ENCODE measurements at regions not wholly inside any gene's neighbourhood (a gene's known extent, or its start where the extent isn't known, plus 50 kb on each side); places are given as distances from the start of the nearest gene placed in this dataset.

DNA sequence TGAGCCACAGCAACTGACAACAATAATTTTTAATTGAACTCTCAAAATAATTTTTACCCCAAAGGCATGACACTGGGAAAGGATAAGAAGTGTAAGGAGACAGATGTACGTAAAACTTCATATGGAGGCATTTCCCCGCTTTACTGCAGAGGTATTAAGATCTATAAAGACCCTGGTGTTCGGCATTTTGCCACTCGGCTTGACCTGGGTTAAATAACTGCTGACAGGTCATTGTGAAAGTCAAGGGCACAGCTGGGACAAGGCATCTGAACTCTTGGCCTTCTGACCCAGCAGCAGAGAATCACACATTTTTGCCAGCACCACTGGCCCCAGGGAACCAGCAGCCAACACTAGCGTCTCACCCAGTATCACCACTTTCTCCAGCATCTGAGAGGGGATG is 372.1 kb downstream of the SOX9 start:
- TF ChIP-seq POLR2A (IDR thresholded peaks at IDR 0.05): no peak
- TF ChIP-seq, protein P1, sequence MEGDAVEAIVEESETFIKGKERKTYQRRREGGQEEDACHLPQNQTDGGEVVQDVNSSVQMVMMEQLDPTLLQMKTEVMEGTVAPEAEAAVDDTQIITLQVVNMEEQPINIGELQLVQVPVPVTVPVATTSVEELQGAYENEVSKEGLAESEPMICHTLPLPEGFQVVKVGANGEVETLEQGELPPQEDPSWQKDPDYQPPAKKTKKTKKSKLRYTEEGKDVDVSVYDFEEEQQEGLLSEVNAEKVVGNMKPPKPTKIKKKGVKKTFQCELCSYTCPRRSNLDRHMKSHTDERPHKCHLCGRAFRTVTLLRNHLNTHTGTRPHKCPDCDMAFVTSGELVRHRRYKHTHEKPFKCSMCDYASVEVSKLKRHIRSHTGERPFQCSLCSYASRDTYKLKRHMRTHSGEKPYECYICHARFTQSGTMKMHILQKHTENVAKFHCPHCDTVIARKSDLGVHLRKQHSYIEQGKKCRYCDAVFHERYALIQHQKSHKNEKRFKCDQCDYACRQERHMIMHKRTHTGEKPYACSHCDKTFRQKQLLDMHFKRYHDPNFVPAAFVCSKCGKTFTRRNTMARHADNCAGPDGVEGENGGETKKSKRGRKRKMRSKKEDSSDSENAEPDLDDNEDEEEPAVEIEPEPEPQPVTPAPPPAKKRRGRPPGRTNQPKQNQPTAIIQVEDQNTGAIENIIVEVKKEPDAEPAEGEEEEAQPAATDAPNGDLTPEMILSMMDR (IDR thresholded peaks at IDR 0.05): no peak

Measured in heart left ventricle (tissue), 13 donors.